ENCODE measurements at regions not wholly inside any gene's neighbourhood (a gene's known extent, or its start where the extent isn't known, plus 50 kb on each side); places are given as distances from the start of the nearest gene placed in this dataset.

GRCh38 chr1:56197946-56198345 is 381.4 kb downstream of the PLPP3 start:
- TF ChIP-seq CTCF (conservative IDR thresholded peaks at IDR 0.05 in 1 of 2, IDR thresholded peaks at IDR 0.05 in 1 of 2; ENCODE audit: extremely low read depth in 1 of 2, insufficient read depth in 1 of 2, low read depth in 1 of 2, low read length in 2 of 2) (no peak), EZH2 (IDR thresholded peaks at IDR 0.05; ENCODE audit: borderline replicate concordance, low read length) (no peak)

Data from mammary epithelial cell (primary cell).